Cardiac septum (tissue), 1 donor: ENCODE measurements at regions not wholly inside any gene's neighbourhood (a gene's known extent, or its start where the extent isn't known, plus 50 kb on each side); places are given as distances from the start of the nearest gene placed in this dataset.
"Not testable (repeated sequence)": the region's sequence is repeated elsewhere in the genome, so short reads cannot be mapped to it uniquely, and the experiment has no call there.

Experiments used
- DNase-seq: peaks from one replicate; pipeline ENCODE4 v3.0.0-alpha.2; 2020; ENCODE audit warnings: low spot score
- intact Hi-C: fragments of 100-400 bp; cut with DNase I; formaldehyde crosslinking; loops from one replicate; pipeline ENCODE4 v1.14.0; 2022
- donor health status: DM: no; HTN: no; CAD: no.

GRCh38 chr16:72658888-72659717 is 388.8 kb downstream of the ZFHX3 start:
- DNase-seq: no peak
- intact Hi-C loops: no loop called here

- no peak for DNase-seq
- intact Hi-C loops: no loop called here
Measured at GRCh38 chr16:72657791-72658190, 390.1 kb downstream of the ZFHX3 start.

- no peak for DNase-seq
- intact Hi-C loops: no loop called here
Measured at GRCh38 chr16:72657164-72657563, 390.8 kb downstream of the ZFHX3 start.

- intact Hi-C loops: no loop called here
- DNase-seq: no peak
Measured at GRCh38 chr16:72654535-72654934, 393.4 kb downstream of the ZFHX3 start.

GRCh38 chr16:72649254-72649944 is 398.5 kb downstream of the ZFHX3 start:
- DNase-seq: no peak
- intact Hi-C loops: no loop called here

GRCh38 chr16:72646615-72647014 is 401.3 kb downstream of the ZFHX3 start:
- intact Hi-C loops: no loop called here
- no peak for DNase-seq

GRCh38 chr16:72645538-72645937 is 402.4 kb downstream of the ZFHX3 start:
- DNase-seq: no peak
- intact Hi-C loops: no loop called here

- DNase-seq: no peak
- intact Hi-C loops: no loop called here
Measured at GRCh38 chr16:72644911-72645310, 403.0 kb downstream of the ZFHX3 start.

GRCh38 chr16:72639494-72639893 is 408.4 kb downstream of the ZFHX3 start:
- intact Hi-C loops: no loop called here
- DNase-seq: no peak

- no peak for DNase-seq
- intact Hi-C loops: no loop called here
Measured at GRCh38 chr16:72637306-72637705, 410.6 kb downstream of the ZFHX3 start.

GRCh38 chr16:72635694-72636093 is 412.2 kb downstream of the ZFHX3 start:
- DNase-seq: no peak
- intact Hi-C loops: no loop called here

GRCh38 chr16:72635104-72635503 is 412.8 kb downstream of the ZFHX3 start:
- intact Hi-C loops: no loop called here
- no peak for DNase-seq

- DNase-seq, intact Hi-C loops: not testable (repeated sequence)
Measured at GRCh38 chr16:72627182-72627896, 420.6 kb downstream of the ZFHX3 start.

GRCh38 chr16:72626623-72627022 is 421.3 kb downstream of the ZFHX3 start:
- intact Hi-C loops: no loop called here
- DNase-seq: no peak

GRCh38 chr16:72621651-72622050 is 426.3 kb downstream of the ZFHX3 start:
- DNase-seq: no peak
- intact Hi-C loops: no loop called here

- DNase-seq: no peak
- intact Hi-C loops: no loop called here
Measured at GRCh38 chr16:72620853-72621252, 427.1 kb downstream of the ZFHX3 start.

- intact Hi-C loops: no loop called here
- DNase-seq: no peak
Measured at GRCh38 chr16:72620348-72620747, 427.6 kb downstream of the ZFHX3 start.

GRCh38 chr16:72615856-72616255 is 432.1 kb downstream of the ZFHX3 start:
- intact Hi-C loops: no loop called here
- DNase-seq: no peak

GRCh38 chr16:72612718-72613117 is 435.2 kb downstream of the ZFHX3 start:
- no peak for DNase-seq
- intact Hi-C loops: no loop called here

GRCh38 chr16:72612256-72612655 is 435.7 kb downstream of the ZFHX3 start:
- intact Hi-C loops: no loop called here
- DNase-seq: no peak

- DNase-seq: no peak
- intact Hi-C loops: no loop called here
Measured at GRCh38 chr16:72609933-72610332, 438.0 kb upstream of the PMFBP1 start.
